Type B pancreatic cell (in vitro differentiated cells): ENCODE measurements at regions not wholly inside any gene's neighbourhood (a gene's known extent, or its start where the extent isn't known, plus 50 kb on each side); places are given as distances from the start of the nearest gene placed in this dataset.

Experiments
- DNase-seq: peaks from one replicate; pipeline ENCODE4 v3.0.0; 2021; ENCODE audit warnings: mixed read lengths; ENCODE audit not compliant: unreplicated experiment; ENCODE audit errors: extremely low spot score
- H3K27ac Mint-ChIP-seq: 2 replicates; pipeline ENCODE4 v1.8.0; 2021; ENCODE audit warnings: mild to moderate bottlenecking, mixed read lengths
- H3K27me3 Mint-ChIP-seq: 2 replicates; pipeline ENCODE4 v1.8.0; 2021; ENCODE audit warnings: mixed read lengths
- H3K36me3 Mint-ChIP-seq: 2 replicates; pipeline ENCODE4 v1.8.0; 2021; ENCODE audit warnings: mixed read lengths
- H3K4me1 Mint-ChIP-seq: one replicate; pipeline ENCODE4 v1.8.0; 2021; ENCODE audit warnings: mixed read lengths; ENCODE audit not compliant: unreplicated experiment
- H3K4me3 Mint-ChIP-seq: 2 replicates; pipeline ENCODE4 v1.8.0; 2021; ENCODE audit warnings: mild to moderate bottlenecking, mixed read lengths
- H3K9me3 Mint-ChIP-seq: 2 replicates; pipeline ENCODE4 v1.8.0; 2021; ENCODE audit warnings: mixed read lengths
- CTCF ChIP-seq: fragments of 200-600 bp; sonication (generic); conservative IDR thresholded peaks from 2 replicates; pipeline ENCODE4 v1.5.0; 2021; ENCODE audit warnings: antibody characterized with exemption, mild to moderate bottlenecking

DNA sequence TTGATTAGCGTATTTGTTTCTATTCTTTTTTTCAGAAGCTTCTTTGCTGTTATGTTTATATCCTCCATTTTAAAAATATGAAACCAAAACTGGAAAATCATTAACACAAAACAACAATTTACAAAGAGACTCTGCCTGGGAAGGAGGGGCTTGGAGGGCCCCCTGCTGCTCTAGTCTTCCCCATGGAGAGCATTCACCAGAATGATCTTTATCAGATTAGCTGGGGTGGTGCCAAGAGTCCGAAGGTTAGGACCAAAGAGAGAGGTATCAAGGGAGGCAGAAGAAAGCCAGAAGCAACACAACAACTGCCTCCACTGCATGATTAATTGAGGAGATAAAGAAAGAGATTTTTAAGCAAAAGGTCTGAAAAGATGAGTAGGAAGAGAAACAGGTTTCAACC is 218.6 kb downstream of the IRS1 start:
- Mint-ChIP-seq H3K9me3 (no peaks in the 10 kb centered on the region), H3K4me3 (no peak overlapping the region), H3K36me3 (no peaks in the 10 kb centered on the region), H3K4me1 (peaks cover 10% of the 10 kb centered on the region), H3K27me3 (no peaks in the 10 kb centered on the region), H3K27ac (peak overlapping the region; percentile 1)
- no peak for TF ChIP-seq CTCF
- DNase-seq, result no peak

DNA sequence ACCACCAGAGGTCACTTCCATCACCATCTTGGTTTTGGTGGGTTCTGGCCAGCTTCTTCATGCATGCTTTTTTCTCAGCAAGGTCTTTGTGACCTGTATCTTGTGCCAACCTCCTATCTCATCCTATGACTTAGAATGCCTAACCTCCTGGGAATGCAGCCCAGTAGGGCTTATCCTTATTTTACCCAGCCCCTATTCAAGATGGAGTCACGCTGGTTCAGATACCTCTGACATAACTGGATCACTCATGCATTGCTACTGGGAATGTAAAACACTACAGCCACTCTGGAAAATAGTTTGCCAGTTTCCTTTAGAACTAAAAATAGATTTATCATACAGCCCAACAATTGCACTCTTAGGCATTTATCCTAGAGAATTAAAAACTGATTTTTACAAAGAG is 219.2 kb downstream of the IRS1 start:
- Mint-ChIP-seq H3K27me3 (no peaks in the 10 kb centered on the region), H3K27ac (no peak overlapping the region), H3K4me1 (peaks cover 10% of the 10 kb centered on the region), H3K4me3 (no peak overlapping the region), H3K36me3 (no peaks in the 10 kb centered on the region), H3K9me3 (no peaks in the 10 kb centered on the region)
- DNase-seq, result no peak
- TF ChIP-seq CTCF, result no peak

DNA sequence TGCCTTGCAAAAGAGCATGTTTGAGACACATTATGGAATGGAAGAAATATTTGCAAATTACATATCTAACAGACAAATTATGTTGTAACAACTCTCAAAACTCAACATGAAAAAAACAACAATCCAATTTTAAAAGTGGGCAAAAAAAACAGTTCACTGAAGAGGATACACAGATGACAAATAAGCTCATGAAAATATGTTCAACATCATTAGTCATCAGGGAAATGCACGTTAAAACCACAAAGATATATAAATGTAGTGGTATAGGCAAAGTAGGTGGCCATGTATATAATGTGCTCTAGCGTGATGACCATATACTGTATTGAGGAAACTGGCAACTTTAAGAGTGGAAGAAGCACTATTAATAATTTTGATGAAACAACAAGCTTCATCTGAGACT is 220.1 kb downstream of the IRS1 start:
- H3K4me3 Mint-ChIP-seq, result no peak overlapping the region
- H3K36me3 Mint-ChIP-seq, result no peaks in the 10 kb centered on the region
- TF ChIP-seq CTCF, result no peak
- peaks cover 10% of the 10 kb centered on the region for H3K4me1 Mint-ChIP-seq
- no peak overlapping the region for H3K27ac Mint-ChIP-seq
- H3K9me3 Mint-ChIP-seq, result no peaks in the 10 kb centered on the region
- no peak for DNase-seq
- no peaks in the 10 kb centered on the region for H3K27me3 Mint-ChIP-seq

DNA sequence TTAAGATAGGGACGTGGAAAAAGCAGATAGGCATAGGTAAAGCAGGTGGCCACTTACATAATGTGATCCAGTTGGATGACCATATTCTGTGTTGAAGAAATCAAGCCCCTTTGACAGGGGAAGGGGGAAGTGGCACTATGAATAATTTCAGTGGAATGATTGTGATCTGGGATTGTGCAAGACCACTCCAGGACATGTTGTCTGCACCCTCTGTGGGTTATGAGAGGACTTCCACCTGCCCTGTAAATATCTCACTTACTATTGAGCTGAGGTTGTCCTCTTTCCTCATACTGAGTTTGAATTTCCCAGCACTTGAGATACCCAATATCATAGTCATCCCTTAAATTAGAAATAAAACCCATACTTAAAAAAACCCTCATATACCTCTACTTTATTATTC is 220.7 kb downstream of the IRS1 start:
- Mint-ChIP-seq H3K9me3 (no peaks in the 10 kb centered on the region), H3K4me3 (no peak overlapping the region), H3K27ac (no peak overlapping the region), H3K4me1 (peaks cover 10% of the 10 kb centered on the region), H3K36me3 (no peaks in the 10 kb centered on the region), H3K27me3 (no peaks in the 10 kb centered on the region)
- DNase-seq, result no peak
- TF ChIP-seq CTCF, result no peak

DNA sequence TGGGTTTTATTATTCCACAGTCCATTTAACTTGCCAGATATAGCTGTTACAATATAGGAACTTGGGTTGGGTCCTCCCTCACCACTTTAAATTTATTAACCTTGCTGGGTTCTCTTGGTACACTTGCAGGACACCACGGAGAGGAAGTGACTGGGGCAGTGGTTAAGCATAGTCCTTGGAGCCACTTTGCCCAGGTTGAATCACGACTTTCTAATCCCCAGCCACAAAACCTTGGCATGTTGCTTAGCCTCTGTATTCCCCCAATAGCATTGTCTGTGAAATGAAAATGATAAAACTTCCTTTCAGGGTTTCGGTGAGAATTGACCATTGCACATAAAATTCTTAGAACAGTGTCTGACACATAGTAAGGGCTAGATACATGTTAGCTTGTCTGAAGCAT is 221.2 kb downstream of the IRS1 start:
- Mint-ChIP-seq H3K36me3 (no peaks in the 10 kb centered on the region), H3K27me3 (no peaks in the 10 kb centered on the region), H3K9me3 (no peaks in the 10 kb centered on the region), H3K4me3 (no peak overlapping the region), H3K4me1 (peaks cover 10% of the 10 kb centered on the region), H3K27ac (no peak overlapping the region)
- no peak for TF ChIP-seq CTCF
- no peak for DNase-seq

DNA sequence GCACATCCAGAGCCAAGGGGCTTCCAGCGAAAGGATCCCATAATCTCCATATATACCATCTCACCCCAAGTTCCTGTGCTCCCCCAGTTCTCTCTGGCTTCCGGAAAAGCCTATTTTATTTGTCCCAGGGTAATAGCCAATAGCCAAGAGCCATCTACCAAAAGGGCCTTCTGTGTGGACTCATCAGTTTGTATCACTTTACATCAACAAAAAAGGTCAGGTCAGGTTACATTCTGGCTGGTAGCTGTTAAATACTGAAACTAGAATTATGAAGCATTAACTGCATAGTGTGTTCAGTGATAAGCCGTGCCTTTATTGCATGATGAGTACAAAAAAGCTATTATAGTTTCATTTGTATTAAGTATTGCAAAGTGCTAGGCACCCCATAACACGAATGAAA is 223.7 kb downstream of the IRS1 start:
- Mint-ChIP-seq H3K4me1 (peaks cover under 1% of the 10 kb centered on the region), H3K9me3 (no peaks in the 10 kb centered on the region), H3K27ac (no peak overlapping the region), H3K4me3 (no peak overlapping the region), H3K36me3 (no peaks in the 10 kb centered on the region), H3K27me3 (no peaks in the 10 kb centered on the region)
- TF ChIP-seq CTCF, result no peak
- no peak for DNase-seq
